Liver (tissue), 8 donors: ENCODE measurements at regions not wholly inside any gene's neighbourhood (a gene's known extent, or its start where the extent isn't known, plus 50 kb on each side); places are given as distances from the start of the nearest gene placed in this dataset.

Experiments
- DNase-seq: peaks from one replicate; pipeline ENCODE4 v3.0.0-alpha.2; 2017; ENCODE audit warnings: low spot score
- H3K27ac ChIP-seq, 2 donors: one replicate each; pipeline ENCODE4 v1.7.0; 2013; ENCODE audit warnings: inconsistent platforms in 2 of 2, low read length in 2 of 2, control low read depth in 1 of 2, low read depth in 1 of 2, mild to moderate bottlenecking in 1 of 2
- H3K27me3 ChIP-seq, 4 donors: one replicate each; pipeline versions ENCODE4 v1.6.1 to v1.7.0; 2013; ENCODE audit warnings: low read length in 3 of 4, inconsistent platforms in 1 of 4, mild to moderate bottlenecking in 1 of 4, moderate library complexity in 1 of 4; ENCODE audit not compliant: control insufficient read depth in 4 of 4, insufficient read depth in 4 of 4
- H3K36me3 ChIP-seq, 4 donors: one replicate each; pipeline versions ENCODE4 v1.6.1 to v1.7.0; 2013; ENCODE audit warnings: low read length in 3 of 4, mild to moderate bottlenecking in 3 of 4, low read depth in 1 of 4, moderate library complexity in 1 of 4; ENCODE audit not compliant: control insufficient read depth in 4 of 4, insufficient read depth in 3 of 4
- H3K4me1 ChIP-seq, 4 donors: one replicate each; pipeline versions ENCODE4 v1.6.1 to v1.7.0; 2013; ENCODE audit warnings: low read length in 3 of 4, mild to moderate bottlenecking in 3 of 4, moderate library complexity in 1 of 4; ENCODE audit not compliant: control insufficient read depth in 4 of 4, insufficient read depth in 4 of 4
- H3K4me3 ChIP-seq, 3 donors: one replicate each; pipeline versions ENCODE4 v1.6.1 to v1.7.0; 2013; ENCODE audit warnings: low read length in 3 of 3, control low read depth in 1 of 3, low read depth in 1 of 3, mild to moderate bottlenecking in 1 of 3
- H3K9ac ChIP-seq, 2 donors: one replicate each; pipeline ENCODE4 v1.7.0; 2013; ENCODE audit warnings: low read length in 2 of 2, mild to moderate bottlenecking in 2 of 2, moderate library complexity in 2 of 2, control low read depth in 1 of 2, low read depth in 1 of 2
- H3K9me3 ChIP-seq, 4 donors: one replicate each; pipeline versions ENCODE4 v1.6.1 to v1.7.0; 2013; ENCODE audit warnings: low read length in 3 of 4; ENCODE audit not compliant: control insufficient read depth in 4 of 4
- CTCF ChIP-seq: fragments of 150-350 bp; IDR thresholded peaks from 2 replicates; pipeline ENCODE4 v1.5.1; 2017; ENCODE audit warnings: improper control_type of control experiment, low read depth, low read length; ENCODE audit not compliant: missing input control
- EGR1 ChIP-seq, 2 donors: IDR thresholded peaks; 2 replicates each; pipeline ENCODE4 v1.6.1; 2016 to 2018; ENCODE audit warnings: antibody characterized with exemption in 2 of 2, low read depth in 2 of 2
- FOXA1 ChIP-seq: IDR thresholded peaks from 2 replicates; pipeline ENCODE4 v1.6.1; 2016; ENCODE audit warnings: antibody characterized with exemption
- FOXA2 ChIP-seq: IDR thresholded peaks from 2 replicates; pipeline ENCODE4 v1.6.1; 2016; ENCODE audit warnings: antibody characterized with exemption
- GABPA ChIP-seq, 2 donors: IDR thresholded peaks in 1 of 2; conservative IDR thresholded peaks in 1 of 2; 2 replicates each; pipeline ENCODE4 v1.6.1; 2016; ENCODE audit warnings: antibody characterized with exemption in 2 of 2, mild to moderate bottlenecking in 1 of 2, moderate library complexity in 1 of 2
- HNF4A ChIP-seq, 2 donors: conservative IDR thresholded peaks; 2 replicates each; pipeline ENCODE4 v1.6.1; 2016; ENCODE audit warnings: antibody characterized with exemption in 2 of 2, mild to moderate bottlenecking in 2 of 2
- HNF4G ChIP-seq: IDR thresholded peaks from 2 replicates; pipeline ENCODE4 v1.6.1; 2016; ENCODE audit warnings: antibody characterized with exemption
- JUND ChIP-seq, 2 donors: IDR thresholded peaks; 2 replicates each; pipeline ENCODE4 v1.6.1; 2016; ENCODE audit warnings: antibody characterized with exemption in 2 of 2
- NR2F2 ChIP-seq: IDR thresholded peaks from 2 replicates; pipeline ENCODE4 v1.6.1; 2016; ENCODE audit warnings: antibody characterized with exemption
- RXRA ChIP-seq, 2 donors: IDR thresholded peaks; 2 replicates each; pipeline ENCODE4 v1.6.1; 2017 to 2018; ENCODE audit warnings: antibody characterized with exemption in 2 of 2, mild to moderate bottlenecking in 1 of 2
- SP1 ChIP-seq: IDR thresholded peaks from 2 replicates; pipeline ENCODE4 v1.6.1; 2018; ENCODE audit warnings: antibody characterized with exemption, mild to moderate bottlenecking
- TAF1 ChIP-seq: conservative IDR thresholded peaks from 2 replicates; pipeline ENCODE4 v1.6.1; 2016; ENCODE audit warnings: antibody characterized with exemption, mild to moderate bottlenecking
- YY1 ChIP-seq: IDR thresholded peaks from 2 replicates; pipeline ENCODE4 v1.6.1; 2016; ENCODE audit warnings: antibody characterized with exemption, mild to moderate bottlenecking
- WGBS: extraction: QIAGEN DNeasy Blood & Tissue Kit; methylation state at CpG from one replicate; pipeline ENCODE4 v1.1.7; 2013; 5-methylcytosine and 5-hydroxymethylcytosine counted together
- TF ChIP-seq, protein P1 (sequence below): IDR thresholded peaks from 2 replicates; pipeline ENCODE4 v1.6.1; 2016; ENCODE audit warnings: antibody characterized with exemption
- TF ChIP-seq, protein P2 (sequence below): IDR thresholded peaks from 2 replicates; pipeline ENCODE4 v1.6.1; 2016; ENCODE audit warnings: antibody characterized with exemption, mild to moderate bottlenecking
- TF ChIP-seq, protein P3 (sequence below): IDR thresholded peaks from 2 replicates; pipeline ENCODE4 v1.6.1; 2016; ENCODE audit warnings: antibody characterized with exemption
- TF ChIP-seq, protein P4 (sequence below): IDR thresholded peaks from 2 replicates; pipeline ENCODE4 v1.6.1; 2016; ENCODE audit warnings: antibody characterized with exemption
- donor health status: healthy.
- donor health status: healthy.
- donor health status: healthy.
- donor health status: healthy.
- donor health status: healthy.

GRCh38 chr5:2914022-2914661, 162.7 kb upstream of the IRX2 start:
- no peak overlapping the region for H3K27ac ChIP-seq
- no peaks in the 10 kb centered on the region for H3K36me3 ChIP-seq
- DNase-seq, result peak; percentile 25

More at GRCh38 chr5:2914022-2914661, 162.7 kb upstream of the IRX2 start:
- Histone ChIP-seq H3K9me3 (peaks cover 0 to 5% (median under 1%) of the 10 kb centered on the region in 4 donors), H3K4me1 (no peaks in the 10 kb centered on the region), H3K9ac (no peak overlapping the region), H3K27me3 (no peaks in the 10 kb centered on the region), H3K4me3 (no peak overlapping the region)
- TF ChIP-seq RXRA (IDR thresholded peaks at IDR 0.05) (no peak), HNF4G (no peak), HNF4A (conservative IDR thresholded peaks at IDR 0.05) (no peak), NR2F2 (no peak), SP1 (no peak), TAF1 (no peak), FOXA2 (no peak), CTCF (no peak), JUND (IDR thresholded peaks at IDR 0.05) (no peak), YY1 (no peak), GABPA (IDR thresholded peaks at IDR 0.05 in 1 of 2, conservative IDR thresholded peaks at IDR 0.05 in 1 of 2) (no peak), EGR1 (IDR thresholded peaks at IDR 0.05; ENCODE audit: low read depth in 2 of 2) (no peak), FOXA1 (no peak)
- TF ChIP-seq, protein P1, sequence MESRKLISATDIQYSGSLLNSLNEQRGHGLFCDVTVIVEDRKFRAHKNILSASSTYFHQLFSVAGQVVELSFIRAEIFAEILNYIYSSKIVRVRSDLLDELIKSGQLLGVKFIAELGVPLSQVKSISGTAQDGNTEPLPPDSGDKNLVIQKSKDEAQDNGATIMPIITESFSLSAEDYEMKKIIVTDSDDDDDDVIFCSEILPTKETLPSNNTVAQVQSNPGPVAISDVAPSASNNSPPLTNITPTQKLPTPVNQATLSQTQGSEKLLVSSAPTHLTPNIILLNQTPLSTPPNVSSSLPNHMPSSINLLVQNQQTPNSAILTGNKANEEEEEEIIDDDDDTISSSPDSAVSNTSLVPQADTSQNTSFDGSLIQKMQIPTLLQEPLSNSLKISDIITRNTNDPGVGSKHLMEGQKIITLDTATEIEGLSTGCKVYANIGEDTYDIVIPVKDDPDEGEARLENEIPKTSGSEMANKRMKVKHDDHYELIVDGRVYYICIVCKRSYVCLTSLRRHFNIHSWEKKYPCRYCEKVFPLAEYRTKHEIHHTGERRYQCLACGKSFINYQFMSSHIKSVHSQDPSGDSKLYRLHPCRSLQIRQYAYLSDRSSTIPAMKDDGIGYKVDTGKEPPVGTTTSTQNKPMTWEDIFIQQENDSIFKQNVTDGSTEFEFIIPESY, result no peak
- TF ChIP-seq, protein P2, sequence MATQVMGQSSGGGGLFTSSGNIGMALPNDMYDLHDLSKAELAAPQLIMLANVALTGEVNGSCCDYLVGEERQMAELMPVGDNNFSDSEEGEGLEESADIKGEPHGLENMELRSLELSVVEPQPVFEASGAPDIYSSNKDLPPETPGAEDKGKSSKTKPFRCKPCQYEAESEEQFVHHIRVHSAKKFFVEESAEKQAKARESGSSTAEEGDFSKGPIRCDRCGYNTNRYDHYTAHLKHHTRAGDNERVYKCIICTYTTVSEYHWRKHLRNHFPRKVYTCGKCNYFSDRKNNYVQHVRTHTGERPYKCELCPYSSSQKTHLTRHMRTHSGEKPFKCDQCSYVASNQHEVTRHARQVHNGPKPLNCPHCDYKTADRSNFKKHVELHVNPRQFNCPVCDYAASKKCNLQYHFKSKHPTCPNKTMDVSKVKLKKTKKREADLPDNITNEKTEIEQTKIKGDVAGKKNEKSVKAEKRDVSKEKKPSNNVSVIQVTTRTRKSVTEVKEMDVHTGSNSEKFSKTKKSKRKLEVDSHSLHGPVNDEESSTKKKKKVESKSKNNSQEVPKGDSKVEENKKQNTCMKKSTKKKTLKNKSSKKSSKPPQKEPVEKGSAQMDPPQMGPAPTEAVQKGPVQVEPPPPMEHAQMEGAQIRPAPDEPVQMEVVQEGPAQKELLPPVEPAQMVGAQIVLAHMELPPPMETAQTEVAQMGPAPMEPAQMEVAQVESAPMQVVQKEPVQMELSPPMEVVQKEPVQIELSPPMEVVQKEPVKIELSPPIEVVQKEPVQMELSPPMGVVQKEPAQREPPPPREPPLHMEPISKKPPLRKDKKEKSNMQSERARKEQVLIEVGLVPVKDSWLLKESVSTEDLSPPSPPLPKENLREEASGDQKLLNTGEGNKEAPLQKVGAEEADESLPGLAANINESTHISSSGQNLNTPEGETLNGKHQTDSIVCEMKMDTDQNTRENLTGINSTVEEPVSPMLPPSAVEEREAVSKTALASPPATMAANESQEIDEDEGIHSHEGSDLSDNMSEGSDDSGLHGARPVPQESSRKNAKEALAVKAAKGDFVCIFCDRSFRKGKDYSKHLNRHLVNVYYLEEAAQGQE, result no peak
- TF ChIP-seq, protein P3, sequence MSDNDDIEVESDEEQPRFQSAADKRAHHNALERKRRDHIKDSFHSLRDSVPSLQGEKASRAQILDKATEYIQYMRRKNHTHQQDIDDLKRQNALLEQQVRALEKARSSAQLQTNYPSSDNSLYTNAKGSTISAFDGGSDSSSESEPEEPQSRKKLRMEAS, result no peak
- TF ChIP-seq, protein P4, sequence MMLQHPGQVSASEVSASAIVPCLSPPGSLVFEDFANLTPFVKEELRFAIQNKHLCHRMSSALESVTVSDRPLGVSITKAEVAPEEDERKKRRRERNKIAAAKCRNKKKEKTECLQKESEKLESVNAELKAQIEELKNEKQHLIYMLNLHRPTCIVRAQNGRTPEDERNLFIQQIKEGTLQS, result no peak
- WGBS, result 71% methylated on average over 18 of the region's 18 CpGs
